ENCODE measurements at regions not wholly inside any gene's neighbourhood (a gene's known extent, or its start where the extent isn't known, plus 50 kb on each side); places are given as distances from the start of the nearest gene placed in this dataset.

DNA sequence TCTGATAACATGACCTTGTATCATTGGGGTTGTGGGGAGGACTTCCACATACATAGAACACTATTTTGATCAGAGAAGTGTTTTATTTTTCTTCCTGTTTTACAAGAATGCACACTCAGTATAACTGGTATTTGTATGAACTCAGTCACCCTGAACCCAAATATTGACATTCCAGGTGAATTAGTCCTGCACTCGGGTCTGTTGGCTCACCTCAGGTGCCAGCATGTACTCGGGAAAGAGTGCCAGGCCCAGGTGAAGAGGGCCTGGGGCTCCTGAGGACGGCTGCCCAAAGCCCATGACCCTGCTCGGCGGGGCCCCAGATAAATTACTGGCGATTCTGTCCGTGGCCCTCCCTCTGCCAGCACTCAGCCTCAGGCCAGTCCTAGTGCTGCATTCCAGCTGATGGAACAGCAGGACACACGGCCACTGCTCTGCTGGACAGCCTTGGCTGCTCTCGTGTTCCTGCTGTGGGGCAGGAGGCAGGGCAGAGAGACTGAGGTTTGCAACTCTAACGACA, 75.4 kb upstream of the TMPRSS2 start:
- Histone ChIP-seq H3K9me3 (ENCODE audit: control insufficient read depth in 2 of 2, low read length in 2 of 2) (no peaks in the 10 kb centered on the region), H3K4me1 (ENCODE audit: control insufficient read depth in 2 of 2, insufficient read depth in 2 of 2, low read length in 2 of 2) (peaks cover 34 to 38% of the 10 kb centered on the region in 2 donors), H3K27me3 (ENCODE audit: control insufficient read depth in 2 of 2, insufficient read depth in 2 of 2, low read length in 2 of 2) (no peaks in the 10 kb centered on the region), H3K9ac (ENCODE audit: low read depth in 1 of 2, low read length in 2 of 2) (peak overlapping the region in 1 of 2 donors; percentile 33), H3K27ac (ENCODE audit: low read depth in 2 of 2, low read length in 2 of 2) (peak overlapping the region; percentile 94 to 98), H3K4me3 (ENCODE audit: low read length in 2 of 2) (no peak overlapping the region), H3K36me3 (ENCODE audit: control insufficient read depth in 2 of 2, insufficient read depth in 2 of 2, low read length in 2 of 2) (no peaks in the 10 kb centered on the region)

DNA sequence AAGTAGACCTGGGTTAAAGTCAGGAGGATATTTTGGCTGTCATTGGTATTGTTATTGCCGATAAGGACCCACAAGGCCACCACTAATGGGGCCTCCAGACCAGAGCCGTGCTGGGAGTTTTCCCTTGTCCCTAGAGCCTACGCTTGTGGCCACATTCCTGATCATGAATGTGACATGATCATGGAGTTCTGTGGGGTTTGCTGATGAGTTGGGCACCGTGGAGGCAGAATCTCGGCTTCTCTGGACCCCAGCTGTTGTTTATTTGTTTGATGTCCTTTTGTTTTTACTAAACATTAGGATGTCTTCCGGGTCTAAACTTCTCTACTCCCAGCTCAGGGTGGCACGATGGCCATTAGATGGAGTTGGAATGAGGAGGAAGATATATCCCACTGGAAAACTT, 74.9 kb upstream of the TMPRSS2 start:
- H3K36me3 ChIP-seq (ENCODE audit: control insufficient read depth in 2 of 2, insufficient read depth in 2 of 2, low read length in 2 of 2) = no peaks in the 10 kb centered on the region
- H3K27ac ChIP-seq (ENCODE audit: low read depth in 2 of 2, low read length in 2 of 2) = peak overlapping the region; percentile 94 to 98
- H3K27me3 ChIP-seq (ENCODE audit: control insufficient read depth in 2 of 2, insufficient read depth in 2 of 2, low read length in 2 of 2) = no peaks in the 10 kb centered on the region
- peaks cover 36 to 39% of the 10 kb centered on the region in 2 donors for H3K4me1 ChIP-seq (ENCODE audit: control insufficient read depth in 2 of 2, insufficient read depth in 2 of 2, low read length in 2 of 2)
- H3K9ac ChIP-seq (ENCODE audit: low read depth in 1 of 2, low read length in 2 of 2) = no peak overlapping the region
- H3K4me3 ChIP-seq (ENCODE audit: low read length in 2 of 2) = no peak overlapping the region
- peaks cover 0 to 2% of the 10 kb centered on the region in 2 donors for H3K9me3 ChIP-seq (ENCODE audit: control insufficient read depth in 2 of 2, low read length in 2 of 2)

GRCh38 chr21:41582298-41582840, 74.4 kb upstream of the TMPRSS2 start:
- Histone ChIP-seq H3K9ac (ENCODE audit: low read depth in 1 of 2, low read length in 2 of 2) (peak overlapping the region; percentile 64 to 94), H3K27me3 (ENCODE audit: control insufficient read depth in 2 of 2, insufficient read depth in 2 of 2, low read length in 2 of 2) (no peaks in the 10 kb centered on the region), H3K9me3 (ENCODE audit: control insufficient read depth in 2 of 2, low read length in 2 of 2) (peaks cover 2 to 3% of the 10 kb centered on the region in 2 donors), H3K4me1 (ENCODE audit: control insufficient read depth in 2 of 2, insufficient read depth in 2 of 2, low read length in 2 of 2) (peaks cover 38 to 43% of the 10 kb centered on the region in 2 donors), H3K4me3 (ENCODE audit: low read length in 2 of 2) (no peak overlapping the region), H3K27ac (ENCODE audit: low read depth in 2 of 2, low read length in 2 of 2) (peak overlapping the region; percentile 94 to 98), H3K36me3 (ENCODE audit: control insufficient read depth in 2 of 2, insufficient read depth in 2 of 2, low read length in 2 of 2) (no peaks in the 10 kb centered on the region)

GRCh38 chr21:41581592-41582228, 73.8 kb upstream of the TMPRSS2 start:
- peaks cover 39 to 44% of the 10 kb centered on the region in 2 donors for H3K4me1 ChIP-seq (ENCODE audit: control insufficient read depth in 2 of 2, insufficient read depth in 2 of 2, low read length in 2 of 2)
- peaks cover 2 to 3% of the 10 kb centered on the region in 2 donors for H3K9me3 ChIP-seq (ENCODE audit: control insufficient read depth in 2 of 2, low read length in 2 of 2)
- H3K27ac ChIP-seq (ENCODE audit: low read depth in 2 of 2, low read length in 2 of 2) = peak overlapping the region; percentile 94 to 98
- H3K27me3 ChIP-seq (ENCODE audit: control insufficient read depth in 2 of 2, insufficient read depth in 2 of 2, low read length in 2 of 2) = no peaks in the 10 kb centered on the region
- no peaks in the 10 kb centered on the region for H3K36me3 ChIP-seq (ENCODE audit: control insufficient read depth in 2 of 2, insufficient read depth in 2 of 2, low read length in 2 of 2)
- H3K9ac ChIP-seq (ENCODE audit: low read depth in 1 of 2, low read length in 2 of 2) = peak overlapping the region; percentile 64 to 94
- H3K4me3 ChIP-seq (ENCODE audit: low read length in 2 of 2) = peak overlapping the region; percentile 46 to 47

GRCh38 chr21:41580758-41581554, 73.0 kb upstream of the TMPRSS2 start:
- peak overlapping the region; percentile 87 to 94 for H3K9ac ChIP-seq (ENCODE audit: low read depth in 1 of 2, low read length in 2 of 2)
- peaks cover 39 to 44% of the 10 kb centered on the region in 2 donors for H3K4me1 ChIP-seq (ENCODE audit: control insufficient read depth in 2 of 2, insufficient read depth in 2 of 2, low read length in 2 of 2)
- peak overlapping the region; percentile 94 to 98 for H3K27ac ChIP-seq (ENCODE audit: low read depth in 2 of 2, low read length in 2 of 2)
- H3K27me3 ChIP-seq (ENCODE audit: control insufficient read depth in 2 of 2, insufficient read depth in 2 of 2, low read length in 2 of 2) = no peaks in the 10 kb centered on the region
- no peaks in the 10 kb centered on the region for H3K36me3 ChIP-seq (ENCODE audit: control insufficient read depth in 2 of 2, insufficient read depth in 2 of 2, low read length in 2 of 2)
- peak overlapping the region; percentile 47 to 80 for H3K4me3 ChIP-seq (ENCODE audit: low read length in 2 of 2)
- H3K9me3 ChIP-seq (ENCODE audit: control insufficient read depth in 2 of 2, low read length in 2 of 2) = peaks cover 2 to 3% of the 10 kb centered on the region in 2 donors

DNA sequence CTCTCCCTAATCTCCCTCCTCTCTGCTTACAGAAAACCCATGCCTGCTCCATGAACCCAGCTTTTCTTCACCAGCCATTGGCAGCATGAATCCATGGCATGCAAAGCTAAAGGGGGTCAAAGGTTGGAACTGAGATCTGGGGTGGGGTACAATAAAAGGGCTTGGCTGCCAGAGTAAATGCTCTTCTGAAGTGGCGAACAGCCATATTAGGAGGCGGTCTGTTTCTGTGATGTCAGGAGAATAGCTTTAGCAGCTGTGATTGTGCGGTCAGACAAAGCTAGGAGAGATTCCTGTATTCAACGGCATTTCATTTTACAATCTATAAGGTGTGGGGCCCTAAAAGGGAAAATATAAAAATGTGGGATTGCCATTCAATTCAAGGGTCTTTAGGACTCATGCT, 71.7 kb upstream of the TMPRSS2 start:
- Histone ChIP-seq H3K27ac (ENCODE audit: low read depth in 2 of 2, low read length in 2 of 2) (peak overlapping the region; percentile 94 to 98), H3K9ac (ENCODE audit: low read depth in 1 of 2, low read length in 2 of 2) (peak overlapping the region; percentile 87 to 94), H3K4me3 (ENCODE audit: low read length in 2 of 2) (peak overlapping the region; percentile 47 to 80), H3K9me3 (ENCODE audit: control insufficient read depth in 2 of 2, low read length in 2 of 2) (peaks cover 2 to 3% of the 10 kb centered on the region in 2 donors), H3K4me1 (ENCODE audit: control insufficient read depth in 2 of 2, insufficient read depth in 2 of 2, low read length in 2 of 2) (peaks cover 39 to 55% of the 10 kb centered on the region in 2 donors), H3K36me3 (ENCODE audit: control insufficient read depth in 2 of 2, insufficient read depth in 2 of 2, low read length in 2 of 2) (no peaks in the 10 kb centered on the region), H3K27me3 (ENCODE audit: control insufficient read depth in 2 of 2, insufficient read depth in 2 of 2, low read length in 2 of 2) (no peaks in the 10 kb centered on the region)

- Histone ChIP-seq H3K27me3 (ENCODE audit: control insufficient read depth in 2 of 2, insufficient read depth in 2 of 2, low read length in 2 of 2) (no peaks in the 10 kb centered on the region), H3K36me3 (ENCODE audit: control insufficient read depth in 2 of 2, insufficient read depth in 2 of 2, low read length in 2 of 2) (no peaks in the 10 kb centered on the region), H3K4me1 (ENCODE audit: control insufficient read depth in 2 of 2, insufficient read depth in 2 of 2, low read length in 2 of 2) (peaks cover 37 to 60% of the 10 kb centered on the region in 2 donors), H3K4me3 (ENCODE audit: low read length in 2 of 2) (peak overlapping the region in 1 of 2 donors; percentile 50), H3K9me3 (ENCODE audit: control insufficient read depth in 2 of 2, low read length in 2 of 2) (peaks cover 2 to 3% of the 10 kb centered on the region in 2 donors), H3K27ac (ENCODE audit: low read depth in 2 of 2, low read length in 2 of 2) (peak overlapping the region; percentile 94 to 98), H3K9ac (ENCODE audit: low read depth in 1 of 2, low read length in 2 of 2) (peak overlapping the region; percentile 41 to 65)
Observed at GRCh38 chr21:41578716-41579115, 70.8 kb upstream of the TMPRSS2 start.

DNA sequence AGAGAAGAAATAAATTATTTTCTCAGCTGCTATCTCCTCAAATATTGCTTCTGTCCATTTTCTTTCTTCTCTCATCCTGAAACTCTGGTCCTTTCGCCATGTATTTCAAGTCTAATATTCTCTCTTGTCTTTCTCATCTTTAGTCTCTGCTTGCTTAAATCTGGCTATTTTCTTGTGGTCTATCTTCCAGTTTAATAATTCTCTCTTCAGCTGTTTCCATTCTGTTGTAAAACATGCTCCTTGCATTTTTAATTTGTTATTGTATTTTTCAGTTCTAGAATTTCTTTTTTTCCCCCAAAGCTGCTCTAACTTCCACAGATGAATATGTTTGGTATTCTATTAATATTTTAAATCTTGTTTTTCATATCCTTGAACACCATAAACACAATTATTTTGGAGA, 70.1 kb upstream of the TMPRSS2 start:
- H3K9me3 ChIP-seq (ENCODE audit: control insufficient read depth in 2 of 2, low read length in 2 of 2) = peaks cover 2 to 3% of the 10 kb centered on the region in 2 donors
- peak overlapping the region in 1 of 2 donors; percentile 50 for H3K4me3 ChIP-seq (ENCODE audit: low read length in 2 of 2)
- H3K27me3 ChIP-seq (ENCODE audit: control insufficient read depth in 2 of 2, insufficient read depth in 2 of 2, low read length in 2 of 2) = no peaks in the 10 kb centered on the region
- peak overlapping the region; percentile 94 to 98 for H3K27ac ChIP-seq (ENCODE audit: low read depth in 2 of 2, low read length in 2 of 2)
- H3K9ac ChIP-seq (ENCODE audit: low read depth in 1 of 2, low read length in 2 of 2) = peak overlapping the region; percentile 41 to 65
- H3K4me1 ChIP-seq (ENCODE audit: control insufficient read depth in 2 of 2, insufficient read depth in 2 of 2, low read length in 2 of 2) = peaks cover 33 to 59% of the 10 kb centered on the region in 2 donors
- H3K36me3 ChIP-seq (ENCODE audit: control insufficient read depth in 2 of 2, insufficient read depth in 2 of 2, low read length in 2 of 2) = no peaks in the 10 kb centered on the region

- no peak overlapping the region for H3K4me3 ChIP-seq (ENCODE audit: low read length in 2 of 2)
- H3K36me3 ChIP-seq (ENCODE audit: control insufficient read depth in 2 of 2, insufficient read depth in 2 of 2, low read length in 2 of 2) = no peaks in the 10 kb centered on the region
- no peak overlapping the region for H3K27ac ChIP-seq (ENCODE audit: low read depth in 2 of 2, low read length in 2 of 2)
- H3K9me3 ChIP-seq (ENCODE audit: control insufficient read depth in 2 of 2, low read length in 2 of 2) = peaks cover 6% of the 10 kb centered on the region in 2 donors
- H3K9ac ChIP-seq (ENCODE audit: low read depth in 1 of 2, low read length in 2 of 2) = no peak overlapping the region
- H3K27me3 ChIP-seq (ENCODE audit: control insufficient read depth in 2 of 2, insufficient read depth in 2 of 2, low read length in 2 of 2) = no peaks in the 10 kb centered on the region
- peaks cover 17 to 41% of the 10 kb centered on the region in 2 donors for H3K4me1 ChIP-seq (ENCODE audit: control insufficient read depth in 2 of 2, insufficient read depth in 2 of 2, low read length in 2 of 2)
Observed at GRCh38 chr21:41576013-41576615, 68.2 kb upstream of the TMPRSS2 start.

All from mucosa of rectum (tissue), 2 donors.